ENCODE measurements at regions not wholly inside any gene's neighbourhood (a gene's known extent, or its start where the extent isn't known, plus 50 kb on each side); places are given as distances from the start of the nearest gene placed in this dataset.
A peak's percentile ranks its signal among the peaks of the same experiment; 100 is the strongest.
"Not testable (repeated sequence)": the region's sequence is repeated elsewhere in the genome, so short reads cannot be mapped to it uniquely, and the experiment has no call there.

DNA sequence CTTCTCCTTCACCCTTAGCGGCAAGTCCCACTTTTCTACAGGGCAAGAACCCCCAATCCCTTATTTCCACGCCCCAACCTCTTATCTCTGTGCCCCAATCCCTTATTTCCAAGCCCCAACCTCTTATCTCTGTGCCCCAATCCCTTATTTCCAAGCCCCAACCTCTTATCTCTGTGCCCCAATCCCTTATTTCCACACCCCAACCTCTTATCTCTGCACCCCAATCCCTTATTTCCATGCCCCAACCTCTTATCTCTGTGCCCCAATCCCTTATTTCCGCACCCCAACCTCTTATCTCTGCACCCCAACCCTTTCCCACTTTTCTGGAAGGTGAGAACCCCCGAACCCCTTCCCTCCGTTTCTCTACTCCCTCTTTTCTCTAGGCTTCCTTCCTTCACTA is 116.1 kb upstream of the GJE1 start:
- not testable (repeated sequence) for DNase-seq (ENCODE audit: low spot score)

DNA sequence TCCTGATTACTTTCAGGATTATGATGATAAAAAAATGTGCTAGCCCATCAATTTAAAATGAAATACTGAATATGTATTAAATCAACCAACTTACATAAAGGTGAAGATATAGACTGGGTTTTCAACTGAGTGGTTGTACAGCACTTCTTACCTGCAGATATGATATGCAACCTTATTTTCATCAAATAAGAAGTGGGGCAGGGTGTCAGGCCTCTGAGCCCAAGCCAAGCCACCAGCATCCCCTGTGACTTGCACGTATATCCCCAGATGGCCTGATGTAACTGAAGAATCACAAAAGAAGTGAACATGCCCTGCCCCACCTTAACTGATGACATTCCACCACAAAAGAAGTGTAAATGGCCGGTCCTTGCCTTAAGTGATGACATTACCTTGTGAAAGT is 117.3 kb upstream of the GJE1 start:
- not testable (repeated sequence) for DNase-seq (ENCODE audit: low spot score)

DNA sequence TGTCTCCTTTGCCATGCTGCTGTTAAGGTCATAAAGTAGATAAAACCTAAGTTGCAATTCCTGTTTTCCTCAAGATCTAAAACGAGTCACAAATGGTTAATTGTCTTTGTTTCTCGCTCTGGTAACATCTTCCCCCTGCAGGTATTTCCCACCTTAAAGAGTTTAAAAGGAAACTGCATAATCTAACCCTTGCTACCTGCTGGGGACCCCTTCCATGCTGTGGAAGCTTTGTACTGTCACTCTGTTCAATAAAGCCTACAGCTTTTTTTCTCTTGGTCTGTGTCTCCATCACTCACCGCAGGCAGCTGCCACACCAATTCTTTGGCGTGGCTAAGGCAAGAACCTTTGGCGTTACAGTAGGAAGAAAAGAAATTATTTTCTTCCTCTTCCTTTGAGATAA is 117.7 kb upstream of the GJE1 start:
- DNase-seq (ENCODE audit: low spot score): no peak

DNA sequence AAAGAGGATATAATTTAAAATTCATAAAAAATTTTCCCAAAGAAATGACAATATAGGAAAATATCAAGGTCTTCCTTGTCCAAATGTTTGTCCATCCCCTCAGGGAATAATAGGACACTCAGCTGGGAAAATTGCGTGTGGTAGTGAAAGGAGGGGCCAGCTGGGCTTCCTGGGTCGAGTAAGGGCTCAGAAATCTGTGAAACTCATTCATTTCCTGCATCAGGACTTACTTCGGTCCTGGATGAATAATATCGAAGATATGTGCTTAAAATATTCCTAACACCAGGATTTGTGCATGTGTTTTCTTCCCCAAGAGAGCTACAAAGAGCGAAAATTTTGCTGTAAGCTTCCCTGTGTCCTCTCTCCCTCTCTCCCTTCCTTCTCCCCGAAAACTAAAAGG is 118.2 kb upstream of the GJE1 start:
- DNase-seq (ENCODE audit: low spot score): peak; percentile 87

DNA sequence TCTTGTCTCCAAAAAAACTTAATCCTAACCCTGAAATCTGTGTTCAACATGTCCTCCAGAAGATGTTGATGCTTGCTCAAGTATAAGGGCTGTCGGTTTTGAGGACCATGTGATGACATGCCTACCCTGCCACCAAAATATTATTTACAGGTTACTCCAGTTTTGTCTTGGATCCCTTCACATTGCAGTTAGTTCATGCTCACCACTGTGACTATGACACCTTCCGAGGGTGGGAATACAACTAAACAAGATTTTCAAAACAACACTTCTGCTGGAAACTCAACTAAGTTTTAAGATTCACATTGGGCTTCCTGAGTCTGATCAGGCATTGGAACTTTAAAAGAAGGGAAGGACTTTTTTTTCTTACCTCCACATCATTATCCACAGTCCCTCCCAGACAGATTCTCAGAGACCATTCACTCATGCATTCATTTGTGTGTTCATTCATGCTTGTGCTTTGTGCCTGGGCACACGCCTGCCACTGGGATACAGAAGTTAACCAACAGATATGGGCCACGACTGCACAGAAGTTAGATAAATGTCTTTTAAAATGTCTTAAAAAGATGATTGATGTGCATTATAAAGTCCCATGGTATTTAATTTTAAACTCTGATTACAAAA is 118.7 kb upstream of the GJE1 start:
- DNase-seq (ENCODE audit: low spot score): no peak

DNA sequence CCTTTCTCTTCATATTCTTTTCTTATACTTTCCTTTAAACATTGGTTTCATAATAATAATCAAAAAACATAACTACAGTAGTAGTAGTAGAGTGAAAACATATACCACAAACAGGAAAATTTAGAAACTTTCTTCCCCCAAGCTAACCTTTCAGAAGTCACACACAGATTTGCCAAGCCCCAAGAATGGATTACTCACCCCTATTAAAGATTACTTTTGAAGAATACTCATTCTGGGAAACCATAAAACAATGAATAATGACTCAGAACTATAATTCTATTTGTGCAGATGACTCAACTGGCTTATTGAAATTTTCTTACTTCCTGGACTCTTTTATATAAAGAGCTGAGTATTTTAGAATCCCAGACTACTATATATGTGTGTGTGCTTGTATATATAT is 119.4 kb upstream of the GJE1 start:
- peak; percentile 95 for DNase-seq (ENCODE audit: low spot score)

DNA sequence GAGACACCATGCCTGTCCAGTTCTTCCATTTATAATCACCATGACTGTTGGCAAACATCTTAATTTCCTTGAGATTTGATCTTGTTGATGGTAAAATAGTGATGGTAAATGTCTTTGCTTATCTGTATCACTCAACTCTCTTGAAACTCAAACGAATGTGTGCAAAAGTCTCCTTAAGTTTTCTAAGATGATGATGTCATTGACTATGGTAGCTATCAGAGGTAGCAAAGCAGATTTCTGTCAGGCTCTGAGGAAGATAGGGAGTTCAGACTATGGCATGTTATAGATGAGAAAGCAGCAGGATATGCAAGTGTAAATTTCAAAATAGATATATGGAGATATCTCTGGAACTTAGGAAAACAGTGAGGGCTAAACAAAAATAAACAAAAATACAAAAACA is 121.0 kb upstream of the GJE1 start:
- no peak for DNase-seq (ENCODE audit: low spot score)

DNA sequence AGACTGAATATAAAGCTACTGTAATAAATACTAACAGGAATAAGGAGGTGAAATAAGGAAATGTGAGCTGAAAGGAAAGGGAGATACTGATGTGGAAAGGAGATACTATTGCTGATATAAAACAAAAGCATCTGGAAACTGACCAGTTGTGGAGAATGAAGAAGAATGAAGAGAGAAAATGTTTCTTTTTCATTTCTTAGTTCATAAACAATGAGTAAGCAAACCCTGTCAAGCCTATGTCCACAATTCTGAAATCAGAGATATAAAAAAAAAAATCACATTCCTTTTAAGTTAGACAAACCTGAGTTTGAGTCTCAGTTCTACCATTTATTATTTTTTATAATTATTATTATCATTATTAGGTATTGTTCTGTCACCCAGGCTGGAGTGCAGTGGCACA is 121.6 kb upstream of the GJE1 start:
- DNase-seq (ENCODE audit: low spot score): no peak

DNA sequence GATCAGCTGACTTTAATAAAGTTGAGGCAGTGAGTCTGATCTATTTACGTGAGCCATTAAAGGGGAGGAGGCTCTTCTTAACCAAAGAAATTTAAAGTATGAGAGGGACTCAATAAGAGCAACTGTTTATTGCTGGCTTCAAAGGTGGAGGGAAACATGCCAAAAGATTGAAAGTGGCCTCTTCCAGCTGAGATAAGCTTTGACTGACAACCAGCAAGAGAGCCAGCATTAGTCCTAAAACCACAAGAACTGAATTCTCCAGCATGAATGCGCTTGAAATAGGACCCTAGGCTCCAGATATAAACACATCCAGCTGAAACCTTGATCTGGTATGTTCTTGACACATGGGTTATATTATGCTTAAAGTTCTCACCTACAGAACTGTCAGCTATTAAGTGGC is 123.1 kb upstream of the GJE1 start:
- no peak for DNase-seq (ENCODE audit: low spot score)

DNA sequence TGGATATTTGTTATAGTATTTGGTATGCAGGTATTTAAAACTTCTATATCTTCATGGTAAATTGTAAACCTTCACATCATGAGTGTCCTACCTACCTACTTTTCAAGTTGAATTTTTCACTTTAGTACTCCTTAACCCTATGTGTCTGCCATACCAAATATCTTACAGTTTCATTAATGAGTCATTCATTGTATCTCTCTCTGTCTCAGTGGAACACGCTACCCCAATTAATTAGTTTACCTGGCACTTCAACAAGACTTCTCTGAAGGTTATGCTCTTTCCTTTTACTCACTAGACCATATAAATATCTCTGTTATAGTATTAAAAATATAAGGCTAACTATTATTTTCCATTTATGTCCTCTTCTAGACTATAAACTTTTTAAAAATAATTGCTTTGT is 123.9 kb upstream of the GJE1 start:
- DNase-seq (ENCODE audit: low spot score): no peak

DNA sequence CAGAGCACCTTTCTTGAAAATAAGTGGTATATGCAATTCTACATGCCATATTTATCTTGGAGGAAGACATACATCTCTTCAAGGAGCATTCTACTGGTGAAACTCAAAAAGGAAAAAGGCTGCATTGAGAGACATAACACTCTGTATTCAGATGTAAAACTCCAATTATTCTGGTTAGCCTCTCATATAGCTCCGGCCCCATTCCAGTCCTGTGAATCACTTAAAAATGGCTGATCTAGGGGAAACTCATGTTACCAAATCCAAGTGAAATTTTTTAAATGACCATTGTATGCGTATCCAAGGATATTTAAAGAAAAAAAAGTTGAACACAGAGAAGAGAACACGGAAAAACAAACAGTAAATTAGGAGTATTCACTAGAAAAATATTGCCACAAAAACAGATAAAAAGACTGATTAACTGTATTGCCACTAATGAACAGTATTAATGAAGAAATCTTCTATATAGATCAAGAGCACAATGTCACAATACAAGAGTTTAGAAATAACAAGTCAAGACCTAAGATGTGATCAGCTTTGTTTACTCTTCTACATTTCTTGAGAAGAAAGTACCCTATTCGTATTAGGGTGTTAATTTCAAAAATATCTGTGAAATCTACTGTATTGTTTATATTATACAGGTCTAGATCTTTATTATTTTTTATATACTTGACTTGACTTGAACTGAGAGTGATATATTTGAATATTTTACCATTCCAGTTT is 124.5 kb upstream of the GJE1 start:
- no peak for DNase-seq (ENCODE audit: low spot score)

DNA sequence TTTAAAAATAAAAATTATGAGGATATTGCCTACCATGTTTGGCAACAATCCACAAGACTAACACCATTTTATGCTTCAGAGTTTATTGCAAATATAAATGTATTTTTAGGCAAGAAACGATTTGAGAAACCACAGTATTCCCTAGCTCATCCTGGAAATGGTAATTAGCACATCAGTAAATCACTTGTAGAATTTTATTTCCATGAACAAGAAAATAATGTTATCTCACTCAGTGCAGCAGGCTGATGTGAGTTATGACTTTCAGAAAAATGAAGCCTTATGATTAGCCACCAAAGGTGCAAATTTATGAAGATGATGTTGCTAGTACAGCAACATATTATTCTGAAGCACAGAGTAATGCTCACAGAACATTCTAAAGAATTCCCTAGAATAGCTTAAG is 127.7 kb upstream of the GJE1 start:
- no peak for DNase-seq (ENCODE audit: low spot score)

DNA sequence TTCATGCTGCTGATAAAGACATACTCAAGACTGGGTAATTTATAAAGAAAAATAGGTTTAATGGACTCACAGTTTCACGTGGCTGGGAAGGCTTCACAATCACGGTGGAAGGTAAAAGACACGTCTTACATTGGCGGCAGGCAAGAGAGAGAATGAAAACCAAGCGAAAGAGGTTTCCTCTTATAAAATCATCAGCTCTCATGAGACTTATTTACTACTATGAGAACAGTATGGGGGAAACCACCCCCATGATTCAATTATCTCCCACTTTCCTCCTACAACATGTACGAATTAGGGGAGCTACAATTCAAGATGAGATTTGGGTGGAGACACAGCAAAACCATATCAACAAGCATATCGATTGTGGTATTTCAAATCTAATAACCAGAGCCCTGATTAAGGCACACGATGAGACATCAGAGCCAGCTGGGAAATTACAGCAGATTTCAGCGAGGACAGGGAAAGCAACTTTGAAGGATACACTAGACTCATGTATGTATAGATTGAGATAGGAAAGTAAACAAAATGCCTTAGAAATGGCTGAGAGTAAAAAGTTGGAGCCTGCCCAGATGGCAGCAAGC is 129.8 kb upstream of the GJE1 start:
- DNase-seq (ENCODE audit: low spot score): no peak

DNA sequence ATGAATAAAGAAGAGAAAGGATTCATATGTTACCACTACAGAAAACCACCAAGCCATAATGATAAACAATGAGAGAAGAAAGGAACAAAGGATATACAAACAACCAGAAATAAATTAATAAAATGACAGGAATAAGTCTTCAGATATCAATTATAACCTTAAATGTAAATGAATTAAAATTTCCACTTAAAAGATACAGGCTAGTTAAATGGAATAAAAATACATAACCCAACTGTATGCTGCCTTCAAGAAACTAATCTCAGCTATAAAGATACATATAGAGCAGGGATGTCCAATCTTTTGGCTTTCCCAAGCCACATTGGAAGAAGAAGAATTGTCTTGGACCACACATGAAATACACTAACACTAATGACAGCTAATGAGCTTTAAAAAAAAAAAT is 135.9 kb upstream of the GJE1 start:
- no peak for DNase-seq (ENCODE audit: low spot score)

DNA sequence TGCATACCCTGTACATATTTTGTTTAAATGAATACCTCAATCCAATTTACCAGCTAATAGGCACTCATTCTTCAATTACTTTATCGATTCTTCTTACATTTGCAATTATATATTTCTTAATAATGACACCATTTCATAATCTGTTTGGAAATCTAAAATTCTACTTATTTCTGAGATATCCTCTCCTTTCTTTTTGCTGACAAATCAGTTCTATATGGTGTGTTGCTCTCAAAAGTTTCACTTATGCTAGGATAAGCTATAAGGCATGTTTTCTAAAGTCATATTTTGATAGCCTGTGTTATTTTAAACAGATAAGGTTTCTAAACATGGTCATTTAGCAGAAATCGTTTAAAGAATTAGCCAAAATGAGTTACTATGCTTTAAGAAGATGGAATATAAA is 140.6 kb upstream of the GJE1 start:
- DNase-seq (ENCODE audit: low spot score): no peak

DNA sequence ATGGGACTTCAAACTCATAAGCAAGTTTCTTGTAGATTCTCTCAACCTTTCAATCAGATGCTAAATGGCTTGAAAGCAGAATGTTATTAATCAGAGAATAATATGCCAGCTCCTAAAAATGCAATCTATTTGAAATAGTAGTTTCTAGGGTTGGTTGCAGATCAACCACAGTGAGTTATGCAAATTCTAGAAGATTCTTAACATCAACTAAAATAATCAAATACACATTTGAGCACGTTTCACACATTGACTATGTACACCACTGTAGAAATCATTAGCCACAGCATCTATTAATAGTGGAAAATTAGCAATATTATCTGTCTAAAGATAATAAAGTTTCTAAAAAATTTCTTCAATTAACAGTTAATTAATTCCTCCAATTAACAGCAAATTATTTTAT is 141.9 kb upstream of the GJE1 start:
- DNase-seq (ENCODE audit: low spot score): no peak

DNA sequence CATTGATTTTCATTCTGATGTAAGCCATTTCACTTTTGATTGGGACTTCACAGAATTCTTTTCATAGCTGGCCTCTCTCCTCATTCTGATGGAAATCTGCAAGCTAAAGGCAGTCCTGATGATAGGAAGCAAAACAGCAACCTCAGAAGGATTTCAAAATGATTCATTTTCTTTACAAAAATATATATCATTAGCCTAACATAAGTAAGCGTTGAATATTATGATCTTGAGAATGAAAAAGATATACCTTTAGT is 143.1 kb upstream of the GJE1 start:
- DNase-seq (ENCODE audit: low spot score): no peak

DNA sequence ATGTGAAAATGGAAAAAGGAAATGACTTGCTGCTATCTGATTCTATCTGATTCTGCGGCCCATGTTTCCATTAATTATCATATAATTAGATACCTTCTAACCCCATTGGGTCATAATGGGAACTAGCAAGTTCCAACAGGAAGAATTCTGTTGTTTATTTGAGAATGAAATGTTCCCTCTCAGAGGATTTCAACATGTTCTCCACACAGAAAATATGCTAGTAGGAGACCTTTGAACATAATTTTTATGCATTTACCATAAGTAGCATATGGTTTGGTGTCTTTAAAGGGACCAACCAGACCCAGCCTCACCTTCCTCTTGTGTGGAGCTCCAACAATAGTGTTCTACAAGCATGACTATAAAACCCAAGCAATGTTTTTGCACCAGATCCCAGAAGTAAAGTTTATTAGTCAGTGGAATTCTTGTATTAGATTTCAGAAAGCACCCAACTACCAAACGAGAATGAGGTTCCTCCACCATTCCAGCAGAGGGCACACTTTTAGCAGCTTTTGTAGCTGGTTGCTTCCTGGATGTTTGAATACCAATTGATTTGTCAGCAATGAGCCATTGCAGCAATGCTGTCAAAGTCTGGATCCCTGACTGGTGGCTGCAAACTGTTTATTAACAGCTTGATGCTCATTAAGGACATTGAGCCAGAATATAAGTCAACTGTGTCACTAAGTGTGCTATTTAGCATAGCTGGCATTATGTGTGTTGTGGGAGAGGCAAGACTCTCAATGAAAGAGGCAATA is 143.6 kb upstream of the GJE1 start:
- peak; percentile 66 for DNase-seq (ENCODE audit: low spot score)

DNA sequence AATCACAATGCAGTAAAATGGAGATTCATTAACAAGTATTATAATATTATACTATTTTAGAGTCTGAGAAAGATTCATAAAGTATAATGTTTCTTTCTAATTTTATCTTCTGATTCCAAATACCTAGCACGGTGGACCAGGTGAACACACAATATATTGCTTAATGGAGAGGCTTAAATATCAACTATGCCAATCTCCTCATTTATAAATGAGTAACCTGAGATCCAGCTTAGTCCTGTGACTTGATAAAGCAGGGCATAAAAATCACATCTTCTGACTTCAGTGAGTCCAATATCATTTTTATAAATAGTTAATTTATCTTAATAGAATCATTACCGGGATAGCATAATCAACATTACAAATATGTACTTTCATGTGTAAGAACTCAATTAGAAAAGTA is 144.4 kb upstream of the GJE1 start:
- DNase-seq (ENCODE audit: low spot score): no peak

DNA sequence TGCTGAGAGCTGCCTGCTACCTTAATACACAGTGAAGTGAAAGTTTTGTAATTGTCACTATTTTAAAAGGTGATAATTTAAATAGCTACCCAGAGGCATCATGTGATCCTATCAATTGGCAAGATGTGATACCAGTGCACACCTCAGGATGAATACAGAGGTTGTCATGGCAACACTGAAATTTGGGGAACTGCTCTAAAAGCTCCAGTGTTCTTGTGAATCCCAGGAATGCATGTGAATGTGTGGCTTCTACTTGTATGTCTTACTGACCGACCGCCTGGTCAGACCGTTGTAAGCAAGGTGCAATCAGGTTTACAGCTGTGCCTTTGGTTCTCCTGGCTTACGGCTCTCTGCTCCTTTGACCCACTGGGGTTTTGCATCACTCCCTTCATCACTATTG is 146.3 kb upstream of the GJE1 start:
- DNase-seq (ENCODE audit: low spot score): no peak

DNA sequence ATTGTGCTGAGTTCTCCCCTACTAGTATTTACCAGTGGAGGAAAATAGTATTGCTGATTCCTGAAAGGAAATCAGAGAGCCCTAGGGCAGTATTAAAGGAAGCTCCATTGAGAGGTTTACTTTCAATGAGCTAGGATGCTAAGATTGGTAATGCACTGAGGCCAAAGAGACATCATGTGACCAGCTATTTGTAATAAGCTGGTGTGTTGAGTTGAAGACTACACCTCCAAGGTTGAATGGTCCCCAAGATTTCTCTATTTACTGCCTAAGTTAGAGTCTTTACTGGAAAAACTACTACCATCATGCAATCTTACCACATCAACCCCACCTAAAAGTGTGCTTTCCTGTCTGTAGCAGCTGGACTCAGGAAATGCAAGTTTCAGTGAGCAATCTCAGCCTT is 151.5 kb upstream of the GJE1 start:
- no peak for DNase-seq (ENCODE audit: low spot score)

DNA sequence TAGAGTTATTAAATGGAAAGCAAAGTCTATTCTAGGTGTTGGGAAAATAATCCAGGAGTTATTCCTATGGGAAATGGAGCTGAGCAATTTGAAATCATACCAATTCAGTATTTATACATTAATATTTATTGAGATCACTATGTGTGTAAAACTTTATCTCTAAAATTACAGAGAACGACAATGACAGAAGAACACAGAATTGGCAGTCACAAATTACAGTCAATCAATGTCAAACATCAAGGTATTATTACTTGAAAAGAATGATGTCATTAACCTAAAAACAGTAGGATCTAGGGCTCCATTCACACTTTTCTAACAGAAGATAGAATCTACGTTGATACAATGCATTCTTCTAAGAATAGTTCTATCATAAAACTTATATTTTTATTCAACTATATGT is 154.9 kb upstream of the GJE1 start:
- DNase-seq (ENCODE audit: low spot score): no peak

DNA sequence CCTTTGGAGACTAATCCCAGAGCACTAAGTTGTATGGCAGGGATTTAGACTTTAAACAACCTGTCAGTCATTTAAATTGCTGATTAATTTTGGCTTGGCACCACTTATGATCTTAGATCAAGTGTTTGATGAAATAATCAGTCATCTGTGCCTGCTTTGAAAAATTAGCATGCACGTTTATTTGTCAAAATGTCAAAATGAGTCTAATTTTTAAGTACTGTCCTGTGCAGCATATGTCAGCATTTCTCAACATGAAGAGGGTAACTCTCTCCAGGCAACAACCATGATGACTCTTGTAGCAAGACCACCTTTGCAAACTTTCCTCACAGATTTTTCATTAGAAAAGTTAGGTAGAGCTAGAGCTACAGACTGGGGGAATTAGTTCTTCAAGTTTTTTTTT is 155.7 kb upstream of the GJE1 start:
- DNase-seq (ENCODE audit: low spot score): no peak

Measured in kidney capillary endothelial cell (primary cell).